ENCODE measurements at regions not wholly inside any gene's neighbourhood (a gene's known extent, or its start where the extent isn't known, plus 50 kb on each side); places are given as distances from the start of the nearest gene placed in this dataset. TPM values are rescaled to one million over a fixed set of nuclear protein-coding genes. Genes with fewer than 3 reads are reported as not detected.

Small RNA genes lying in the stretch of these regions (microRNA-seq; reads per million reads assigned to microRNA genes)
- gene MIR8065: not detected
